ENCODE measurements at regions not wholly inside any gene's neighbourhood (a gene's known extent, or its start where the extent isn't known, plus 50 kb on each side); places are given as distances from the start of the nearest gene placed in this dataset.

GRCh38 chr3:118778201-118778600 is 256.4 kb downstream of the IGSF11 start:
- ChIA-PET CTCF (no interaction called here), POLR2A (no interaction called here)
- Histone ChIP-seq H3K27me3 (ENCODE audit: control insufficient read depth, insufficient read depth, low read length) (no peaks in the 10 kb centered on the region), H3K4me3 (ENCODE audit: low read depth, low read length) (no peak overlapping the region), H3K27ac (ENCODE audit: low read depth, low read length) (no peak overlapping the region), H3K9me3 (ENCODE audit: control insufficient read depth, insufficient read depth, low read length) (no peaks in the 10 kb centered on the region)
- no peak for DNase-seq (ENCODE audit: low read depth, low spot score)
- TF ChIP-seq, protein P1, sequence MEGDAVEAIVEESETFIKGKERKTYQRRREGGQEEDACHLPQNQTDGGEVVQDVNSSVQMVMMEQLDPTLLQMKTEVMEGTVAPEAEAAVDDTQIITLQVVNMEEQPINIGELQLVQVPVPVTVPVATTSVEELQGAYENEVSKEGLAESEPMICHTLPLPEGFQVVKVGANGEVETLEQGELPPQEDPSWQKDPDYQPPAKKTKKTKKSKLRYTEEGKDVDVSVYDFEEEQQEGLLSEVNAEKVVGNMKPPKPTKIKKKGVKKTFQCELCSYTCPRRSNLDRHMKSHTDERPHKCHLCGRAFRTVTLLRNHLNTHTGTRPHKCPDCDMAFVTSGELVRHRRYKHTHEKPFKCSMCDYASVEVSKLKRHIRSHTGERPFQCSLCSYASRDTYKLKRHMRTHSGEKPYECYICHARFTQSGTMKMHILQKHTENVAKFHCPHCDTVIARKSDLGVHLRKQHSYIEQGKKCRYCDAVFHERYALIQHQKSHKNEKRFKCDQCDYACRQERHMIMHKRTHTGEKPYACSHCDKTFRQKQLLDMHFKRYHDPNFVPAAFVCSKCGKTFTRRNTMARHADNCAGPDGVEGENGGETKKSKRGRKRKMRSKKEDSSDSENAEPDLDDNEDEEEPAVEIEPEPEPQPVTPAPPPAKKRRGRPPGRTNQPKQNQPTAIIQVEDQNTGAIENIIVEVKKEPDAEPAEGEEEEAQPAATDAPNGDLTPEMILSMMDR (IDR thresholded peaks at IDR 0.05; ENCODE audit: low read depth, low read length), result no peak

- TF ChIP-seq, protein P1 (IDR thresholded peaks at IDR 0.05; ENCODE audit: low read depth, low read length), result no peak
- CTCF ChIA-PET, result no interaction called here
- no peaks in the 10 kb centered on the region for H3K9me3 ChIP-seq (ENCODE audit: control insufficient read depth, insufficient read depth, low read length)
- H3K27ac ChIP-seq (ENCODE audit: low read depth, low read length), result no peak overlapping the region
- POLR2A ChIA-PET, result no interaction called here
- DNase-seq (ENCODE audit: low read depth, low spot score), result no peak
- H3K4me3 ChIP-seq (ENCODE audit: low read depth, low read length), result no peak overlapping the region
- no peaks in the 10 kb centered on the region for H3K27me3 ChIP-seq (ENCODE audit: control insufficient read depth, insufficient read depth, low read length)
Measured at GRCh38 chr3:118781232-118781631, 253.4 kb downstream of the IGSF11 start.

- Histone ChIP-seq H3K27me3 (ENCODE audit: control insufficient read depth, insufficient read depth, low read length) (no peaks in the 10 kb centered on the region), H3K27ac (ENCODE audit: low read depth, low read length) (no peak overlapping the region), H3K9me3 (ENCODE audit: control insufficient read depth, insufficient read depth, low read length) (no peaks in the 10 kb centered on the region), H3K4me3 (ENCODE audit: low read depth, low read length) (no peak overlapping the region)
- ChIA-PET POLR2A (no interaction called here), CTCF (no interaction called here)
- TF ChIP-seq, protein P1 (IDR thresholded peaks at IDR 0.05; ENCODE audit: low read depth, low read length), result no peak
- DNase-seq (ENCODE audit: low read depth, low spot score), result no peak
Measured at GRCh38 chr3:118781839-118782238, 252.8 kb downstream of the IGSF11 start.

DNA sequence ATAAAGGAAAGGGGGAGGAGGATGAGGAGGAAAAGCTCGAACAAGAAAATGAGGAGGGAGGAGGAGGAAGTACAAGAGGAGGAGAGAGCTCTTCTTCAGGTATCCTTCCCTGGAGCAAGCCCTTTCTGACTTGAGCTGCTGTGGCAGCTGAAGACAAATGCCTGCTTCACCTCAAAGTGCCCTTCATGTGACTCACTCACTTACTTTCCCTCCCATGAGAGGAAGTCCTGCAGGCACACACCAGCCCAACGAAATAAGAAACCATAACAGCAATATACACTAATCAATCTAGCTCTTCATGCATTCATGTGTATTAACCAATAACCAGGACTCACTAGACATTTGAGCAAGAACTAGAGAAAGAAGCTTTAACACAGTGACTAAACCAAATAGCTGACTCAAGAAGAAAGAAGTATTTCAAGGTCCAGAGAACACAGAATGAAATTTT is 251.9 kb downstream of the IGSF11 start:
- ChIA-PET CTCF (no interaction called here), POLR2A (no interaction called here)
- H3K27me3 ChIP-seq (ENCODE audit: control insufficient read depth, insufficient read depth, low read length), result no peaks in the 10 kb centered on the region
- H3K27ac ChIP-seq (ENCODE audit: low read depth, low read length), result no peak overlapping the region
- DNase-seq (ENCODE audit: low read depth, low spot score), result no peak
- no peak overlapping the region for H3K4me3 ChIP-seq (ENCODE audit: low read depth, low read length)
- TF ChIP-seq, protein P1 (IDR thresholded peaks at IDR 0.05; ENCODE audit: low read depth, low read length), result no peak
- no peaks in the 10 kb centered on the region for H3K9me3 ChIP-seq (ENCODE audit: control insufficient read depth, insufficient read depth, low read length)

GRCh38 chr3:118785415-118785814 is 249.2 kb downstream of the IGSF11 start:
- TF ChIP-seq, protein P1 (IDR thresholded peaks at IDR 0.05; ENCODE audit: low read depth, low read length), result no peak
- H3K9me3 ChIP-seq (ENCODE audit: control insufficient read depth, insufficient read depth, low read length), result no peaks in the 10 kb centered on the region
- ChIA-PET POLR2A (no interaction called here), CTCF (no interaction called here)
- no peak overlapping the region for H3K4me3 ChIP-seq (ENCODE audit: low read depth, low read length)
- DNase-seq (ENCODE audit: low read depth, low spot score), result no peak
- H3K27me3 ChIP-seq (ENCODE audit: control insufficient read depth, insufficient read depth, low read length), result no peaks in the 10 kb centered on the region
- H3K27ac ChIP-seq (ENCODE audit: low read depth, low read length), result no peak overlapping the region
